GM21737 (cell line): ENCODE measurements at regions not wholly inside any gene's neighbourhood (a gene's known extent, or its start where the extent isn't known, plus 50 kb on each side); places are given as distances from the start of the nearest gene placed in this dataset.

Source experiments
- ATAC-seq: cut with Tn5 transposase; IDR thresholded peaks from one replicate; pipeline ENCODE4 v1.9.1; 2021; ENCODE audit warnings: mild to moderate bottlenecking, moderate library complexity; ENCODE audit not compliant: unreplicated experiment

GRCh38 chr6:68400396-68400795, 234.7 kb upstream of the ADGRB3 start:
- ATAC-seq = no peak

- ATAC-seq = no peak
Observed at GRCh38 chr6:68391953-68392352, 243.1 kb upstream of the ADGRB3 start.

- ATAC-seq = no peak
Observed at GRCh38 chr6:68372991-68373390, 262.1 kb upstream of the ADGRB3 start.

GRCh38 chr6:68368845-68369244, 266.2 kb upstream of the ADGRB3 start:
- no peak for ATAC-seq

- ATAC-seq = no peak
Observed at GRCh38 chr6:68364271-68364805, 270.7 kb upstream of the ADGRB3 start.

- ATAC-seq = peak; percentile 72
Observed at GRCh38 chr6:68343901-68344300, 291.2 kb upstream of the ADGRB3 start.

GRCh38 chr6:68342286-68342685, 292.8 kb upstream of the ADGRB3 start:
- no peak for ATAC-seq

- no peak for ATAC-seq
Observed at GRCh38 chr6:68339488-68340131, 295.5 kb upstream of the ADGRB3 start.

GRCh38 chr6:68333442-68333841, 301.6 kb upstream of the ADGRB3 start:
- no peak for ATAC-seq

GRCh38 chr6:68328156-68328555, 306.9 kb upstream of the ADGRB3 start:
- no peak for ATAC-seq

- no peak for ATAC-seq
Observed at GRCh38 chr6:68326762-68327161, 308.3 kb upstream of the ADGRB3 start.

GRCh38 chr6:68317366-68317765, 317.7 kb upstream of the ADGRB3 start:
- no peak for ATAC-seq

- ATAC-seq = no peak
Observed at GRCh38 chr6:68313911-68314310, 321.2 kb upstream of the ADGRB3 start.

- ATAC-seq = no peak
Observed at GRCh38 chr6:68307301-68307700, 327.8 kb upstream of the ADGRB3 start.

- no peak for ATAC-seq
Observed at GRCh38 chr6:68296126-68296525, 339.0 kb upstream of the ADGRB3 start.

- no peak for ATAC-seq
Observed at GRCh38 chr6:68282646-68283045, 352.4 kb upstream of the ADGRB3 start.

- ATAC-seq = no peak
Observed at GRCh38 chr6:68279793-68280557, 355.1 kb upstream of the ADGRB3 start.

- ATAC-seq = no peak
Observed at GRCh38 chr6:68273297-68273696, 361.8 kb upstream of the ADGRB3 start.

- no peak for ATAC-seq
Observed at GRCh38 chr6:68256391-68256790, 378.7 kb upstream of the ADGRB3 start.

- peak; percentile 76 for ATAC-seq
Observed at GRCh38 chr6:68252632-68253031, 382.4 kb upstream of the ADGRB3 start.

- no peak for ATAC-seq
Observed at GRCh38 chr6:68247782-68248181, 387.3 kb upstream of the ADGRB3 start.

GRCh38 chr6:68240726-68241125, 394.4 kb upstream of the ADGRB3 start:
- ATAC-seq = no peak
